Stimulated activated CD4-positive, alpha-beta T cell treated with anti-CD3 and anti-CD28 coated beads, Interleukin-2, amount 100 ng/mL, for 24 hours (primary cell): ENCODE measurements at regions not wholly inside any gene's neighbourhood (a gene's known extent, or its start where the extent isn't known, plus 50 kb on each side); places are given as distances from the start of the nearest gene placed in this dataset.
A peak's percentile ranks its signal among the peaks of the same experiment; 100 is the strongest.

Source experiments
- DNase-seq, 2 donors: peaks; one replicate each; pipeline ENCODE4 v3.0.0-alpha.2; 2020

DNA sequence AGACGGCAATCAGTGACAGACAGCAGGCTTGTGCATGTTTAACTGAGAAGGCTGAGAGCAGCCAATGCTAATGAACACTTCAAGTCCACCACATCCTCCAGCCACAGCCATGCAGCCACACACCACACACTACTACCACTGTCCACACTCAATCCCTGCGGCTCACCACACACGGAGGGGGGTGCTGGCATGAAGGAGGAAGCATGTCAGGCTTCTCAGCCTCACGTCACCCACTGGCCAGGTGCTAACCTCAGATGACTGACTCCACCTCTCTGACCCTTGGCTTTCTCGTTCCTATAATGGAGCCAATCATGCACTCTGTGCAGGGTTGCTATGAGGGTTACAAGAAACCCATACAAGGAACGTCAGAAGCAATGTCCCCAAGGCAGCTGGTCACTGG lies 165.4 kb upstream of the RNF32 start:
- DNase-seq, result no peak

DNA sequence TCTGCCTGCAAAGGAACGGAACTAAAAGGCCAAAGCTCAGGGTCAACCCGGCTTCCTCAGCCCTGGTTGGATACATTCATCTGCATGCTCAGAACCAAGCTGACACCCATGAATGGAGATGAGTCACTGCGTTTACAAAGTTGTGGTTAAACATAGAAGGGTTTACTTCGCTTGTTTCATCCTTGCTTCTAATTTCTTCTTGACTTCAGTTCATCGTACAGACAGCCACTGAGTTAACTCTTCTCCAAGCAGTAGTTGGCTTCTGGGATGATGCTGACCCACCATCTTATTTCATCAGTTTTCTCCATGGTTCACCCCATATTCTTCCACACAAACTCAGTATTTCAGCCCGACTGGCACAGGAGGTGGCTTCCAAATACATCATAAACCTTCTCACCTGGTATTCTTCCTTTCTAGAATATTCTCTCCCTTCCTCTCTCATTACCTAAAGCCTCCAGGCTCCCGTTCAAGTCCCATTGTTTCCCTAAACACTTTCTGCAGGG lies 166.3 kb upstream of the RNF32 start:
- no peak for DNase-seq

- DNase-seq, result peak; percentile 24 to 49
Measured at GRCh38 chr7:156473476-156474240, 166.9 kb upstream of the RNF32 start.

- DNase-seq, result no peak
Measured at GRCh38 chr7:156472267-156472666, 168.3 kb upstream of the RNF32 start.

DNA sequence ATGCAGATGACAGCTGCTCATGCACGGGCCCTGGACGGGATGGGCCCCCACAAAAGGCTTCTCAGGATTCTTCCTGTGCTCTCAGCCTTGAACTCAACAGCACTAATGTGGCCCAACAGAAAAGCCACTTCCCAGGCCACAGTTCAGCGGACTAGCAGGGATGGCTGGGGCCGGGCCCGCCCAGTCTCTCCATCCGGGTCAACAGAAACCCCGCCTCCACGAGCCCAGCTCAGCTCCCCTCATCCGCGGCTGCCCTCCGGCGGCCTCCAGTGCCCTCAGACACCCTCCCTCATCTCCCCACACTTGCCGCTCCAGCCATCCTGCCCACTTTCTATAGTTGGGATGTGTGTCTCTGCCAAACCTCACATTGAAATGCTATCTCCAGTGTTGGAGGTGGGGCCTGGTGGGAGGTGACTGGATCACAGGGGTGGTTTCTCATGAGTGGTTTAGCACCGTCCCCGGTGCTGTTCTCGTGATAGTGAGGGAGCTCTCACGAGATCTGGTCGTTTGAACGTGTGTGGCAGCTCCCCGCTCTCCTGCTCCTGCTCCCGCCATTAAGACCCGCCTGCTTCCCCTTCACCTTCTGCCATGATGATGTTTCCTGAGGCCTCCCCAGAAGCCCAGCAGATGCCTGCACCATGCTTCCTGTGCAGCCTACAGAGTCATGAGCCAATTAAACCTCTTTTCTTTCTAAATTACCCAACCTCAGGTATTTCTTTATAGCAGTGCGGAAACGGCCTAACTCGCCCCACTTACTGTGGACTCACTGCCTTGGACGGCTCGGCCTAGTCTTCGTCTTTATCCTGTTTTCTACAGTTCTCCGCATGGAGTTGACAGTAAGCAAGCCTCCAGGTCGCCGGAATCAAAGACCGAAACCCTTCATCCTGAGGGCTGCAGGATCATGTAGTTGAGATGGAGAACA lies 169.9 kb upstream of the RNF32 start:
- DNase-seq, result no peak

GRCh38 chr7:156466955-156467625 lies 173.5 kb upstream of the RNF32 start:
- no peak for DNase-seq

DNA sequence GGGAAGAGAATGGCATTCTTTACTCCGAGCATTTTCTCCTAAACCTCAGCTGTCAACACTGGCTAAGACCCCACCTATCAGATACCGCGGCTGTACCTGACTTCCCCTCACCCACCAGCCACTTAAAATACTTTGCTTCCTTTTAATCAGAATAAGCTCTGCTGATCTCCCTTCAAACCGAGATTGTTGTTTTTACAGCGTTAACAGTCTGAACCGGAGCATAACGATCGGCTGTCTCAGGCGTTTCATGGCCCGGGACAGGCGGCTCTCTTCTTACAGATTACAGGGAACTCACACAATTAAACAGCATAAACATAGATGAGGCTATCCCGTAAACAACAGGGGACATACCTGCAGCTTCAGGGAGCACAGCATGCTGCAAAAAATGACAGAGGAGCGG lies 174.3 kb upstream of the RNF32 start:
- no peak for DNase-seq

GRCh38 chr7:156465186-156465585 lies 175.4 kb upstream of the RNF32 start:
- DNase-seq, result no peak

DNA sequence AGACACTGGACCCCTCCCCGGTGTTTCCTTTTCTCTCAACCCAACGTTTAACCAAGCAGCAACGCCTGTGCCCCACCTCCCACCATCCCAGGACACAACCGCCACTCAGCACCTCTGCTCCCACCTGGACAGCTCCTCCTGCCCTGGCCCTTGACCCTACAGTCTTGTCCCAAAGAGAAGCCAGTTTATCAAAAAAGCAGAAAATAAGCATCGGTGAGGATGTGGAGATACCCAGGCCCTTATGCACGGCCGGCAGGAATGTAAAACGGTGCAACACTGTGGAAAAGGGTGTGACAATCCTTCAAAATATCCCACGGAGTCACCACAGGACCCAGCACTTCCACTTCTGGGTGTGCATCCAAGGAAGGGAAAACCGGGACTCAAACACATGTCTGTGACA lies 176.2 kb upstream of the RNF32 start:
- DNase-seq, result no peak

DNA sequence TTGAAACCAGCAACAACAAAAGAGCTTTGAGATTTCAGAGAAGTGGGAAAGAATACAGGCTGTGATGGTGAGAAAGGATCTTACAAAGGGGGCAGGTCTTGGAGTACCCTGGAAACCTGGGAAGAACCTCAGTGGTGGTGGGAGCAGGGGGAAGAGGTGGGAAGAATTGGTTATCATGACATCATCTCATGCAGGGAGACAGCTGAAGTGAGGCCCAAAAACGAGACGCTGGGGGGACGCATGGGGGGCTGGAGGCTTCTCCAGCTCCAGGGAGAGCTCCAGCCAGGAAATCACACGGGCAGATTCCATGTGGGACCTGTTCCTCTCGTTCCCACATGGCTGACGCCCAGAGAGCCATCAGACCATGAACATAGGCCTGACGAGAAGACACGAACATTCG lies 177.3 kb upstream of the RNF32 start:
- DNase-seq, result no peak

DNA sequence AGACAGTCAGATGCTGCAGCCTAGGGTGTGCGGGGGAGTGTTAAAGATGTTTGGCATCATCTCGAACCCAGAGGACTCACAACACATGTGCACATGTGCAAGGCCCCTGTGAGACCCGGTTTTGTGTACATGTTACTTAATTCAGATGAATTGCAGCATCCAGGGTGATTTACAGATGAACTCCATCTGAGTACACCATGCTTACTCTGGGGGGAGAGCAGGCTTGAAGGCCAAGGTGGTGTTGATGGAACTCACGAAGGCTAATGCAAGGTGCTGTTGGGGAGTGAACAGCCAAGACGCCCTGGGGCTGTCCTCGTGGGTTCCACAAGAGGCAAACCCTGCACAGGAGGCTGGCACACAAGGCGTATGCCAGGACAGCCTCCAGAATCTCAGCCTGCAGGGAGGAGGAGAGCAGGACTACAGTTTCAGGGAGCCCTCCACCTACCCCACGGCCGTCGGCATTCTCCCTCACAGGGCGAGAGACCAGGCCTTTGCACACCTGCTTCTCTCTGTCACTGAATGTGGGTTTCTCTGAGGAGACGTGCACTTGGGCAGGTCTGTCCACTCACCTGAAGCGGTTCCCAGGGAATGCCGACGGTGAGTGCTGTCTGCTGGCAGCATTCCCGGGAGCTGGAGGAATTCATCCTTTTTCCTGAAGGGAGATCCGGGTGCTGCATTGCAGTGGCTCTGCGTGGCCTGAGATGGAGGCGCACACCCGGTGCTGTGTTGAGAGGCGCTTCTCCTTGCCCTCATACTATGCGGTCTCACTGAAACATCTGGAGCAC lies 178.5 kb upstream of the RNF32 start:
- DNase-seq, result no peak

DNA sequence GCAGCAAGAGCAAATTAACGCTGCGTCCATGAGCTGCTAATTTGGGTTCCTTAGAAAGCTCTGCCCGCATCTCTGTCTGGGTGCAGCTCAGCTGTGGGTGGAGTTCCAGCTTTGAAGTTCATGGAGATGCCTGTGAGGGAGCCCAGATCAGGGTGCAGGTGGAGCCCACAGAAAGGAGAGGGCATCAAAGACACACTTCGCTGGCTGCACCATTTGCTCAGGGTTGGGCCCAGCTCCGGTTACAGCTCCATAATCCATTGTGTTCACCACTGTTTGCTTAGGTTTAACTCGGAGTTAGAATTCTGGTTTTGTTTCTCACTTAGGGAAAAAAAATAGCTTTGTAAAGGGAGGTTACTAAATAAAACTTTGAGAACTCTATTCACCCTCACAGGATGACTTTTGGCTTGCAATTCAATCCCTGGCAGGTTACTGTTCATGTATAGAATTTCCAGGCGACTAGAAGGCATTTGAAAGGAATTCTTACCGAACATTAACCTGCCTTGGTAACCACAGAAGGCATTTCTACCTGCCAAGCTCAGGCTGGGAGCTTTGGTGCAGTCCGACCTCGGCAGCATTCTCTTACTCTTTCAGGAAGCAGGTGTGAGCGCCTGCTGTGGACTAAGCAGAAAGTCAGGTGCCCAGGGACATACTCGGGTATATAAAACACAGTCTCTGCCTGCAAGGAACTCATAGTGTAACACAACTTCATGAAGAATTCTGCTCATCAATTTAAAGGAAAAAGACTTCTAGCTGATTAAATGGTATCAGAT lies 179.5 kb upstream of the RNF32 start:
- DNase-seq, result no peak

GRCh38 chr7:156459582-156459981 lies 181.0 kb upstream of the RNF32 start:
- DNase-seq, result no peak

GRCh38 chr7:156459067-156459466 lies 181.5 kb upstream of the RNF32 start:
- DNase-seq, result no peak

DNA sequence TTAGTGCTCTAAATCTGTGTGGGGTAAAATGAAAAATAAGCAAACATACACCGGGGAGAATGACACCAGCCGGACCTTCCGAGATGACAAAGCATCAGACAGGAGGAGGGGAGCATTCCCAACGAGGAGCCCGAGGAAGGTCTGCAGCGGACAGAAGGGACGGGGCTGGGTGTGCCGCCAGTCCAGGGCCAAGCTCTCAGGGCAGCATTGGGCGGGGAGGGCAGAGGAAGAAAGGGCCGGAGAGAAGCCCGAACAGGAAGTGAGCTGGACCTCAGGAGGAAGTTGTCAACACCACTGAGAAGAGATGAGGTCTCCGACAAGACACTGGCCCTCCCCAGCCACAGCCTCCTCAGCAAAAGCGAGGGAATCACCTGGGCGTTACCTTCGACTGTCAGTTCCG lies 182.6 kb upstream of the RNF32 start:
- no peak for DNase-seq

DNA sequence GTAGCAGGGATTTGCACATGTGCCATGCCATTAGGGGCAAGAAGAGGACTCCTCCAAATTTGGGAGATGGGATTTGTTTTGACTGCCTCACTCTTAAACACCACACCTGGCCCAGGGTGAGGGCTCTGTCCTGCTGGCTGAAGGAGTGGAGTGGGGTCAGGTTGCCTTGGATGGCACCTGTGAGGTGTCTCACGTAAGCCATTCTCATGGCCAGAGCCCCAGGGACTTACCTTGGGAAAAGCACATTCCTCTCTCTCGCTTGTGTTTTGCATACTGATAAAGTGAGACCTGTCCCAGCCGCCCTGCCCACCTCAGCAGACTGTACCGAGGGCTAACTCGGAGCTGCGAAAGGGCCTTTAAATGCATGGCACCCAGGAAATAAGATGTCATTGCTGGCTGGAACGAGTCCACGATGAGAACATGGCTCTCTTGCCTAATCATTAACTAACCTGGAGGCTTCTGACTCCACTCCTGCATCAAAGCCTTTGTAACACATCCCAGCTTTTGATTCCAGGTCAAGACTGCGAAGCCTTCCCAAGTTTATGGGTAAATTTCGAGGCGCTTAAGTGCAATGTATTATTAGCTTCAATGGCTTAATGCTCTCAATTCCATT lies 184.0 kb upstream of the RNF32 start:
- DNase-seq, result no peak

DNA sequence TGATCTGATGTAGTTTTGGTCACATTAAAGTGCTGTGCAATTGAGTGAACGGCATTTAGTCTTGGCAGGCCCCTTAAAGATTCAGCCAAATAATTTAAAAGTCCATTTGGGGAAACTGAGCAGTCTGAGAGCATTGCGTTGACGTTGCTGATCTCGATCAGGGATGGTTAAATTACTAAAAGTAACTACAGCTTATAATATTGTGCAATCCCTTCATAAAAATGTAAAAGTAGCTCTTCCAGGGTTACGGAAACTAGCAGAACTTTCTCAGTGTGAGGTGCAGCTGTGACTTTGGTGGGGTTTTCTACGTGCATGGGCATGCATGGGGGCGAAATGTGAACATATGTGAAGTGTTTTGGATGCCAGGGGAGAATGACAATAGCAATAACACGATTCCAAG lies 184.5 kb upstream of the RNF32 start:
- DNase-seq, result no peak

GRCh38 chr7:156450473-156450872 lies 190.1 kb upstream of the RNF32 start:
- DNase-seq, result no peak

DNA sequence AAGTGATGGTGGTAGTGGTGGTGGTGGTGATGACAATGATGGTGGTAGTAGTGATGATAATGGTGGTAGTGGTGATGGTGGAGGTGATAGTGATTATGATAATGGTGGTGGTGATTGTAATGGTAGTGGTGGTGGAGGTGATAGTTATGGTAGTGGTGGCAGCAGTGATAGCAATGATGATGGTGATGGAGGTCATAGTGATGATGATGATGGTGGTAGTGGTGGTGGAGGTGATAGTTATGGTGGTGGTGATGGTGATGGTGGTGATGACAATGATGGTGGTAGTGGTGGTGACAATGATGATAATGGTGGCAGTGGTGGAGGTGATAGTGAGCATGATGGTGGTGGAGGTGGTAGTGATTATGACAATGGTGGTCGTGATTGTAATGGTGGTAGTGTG lies 191.7 kb upstream of the RNF32 start:
- DNase-seq, result no peak

DNA sequence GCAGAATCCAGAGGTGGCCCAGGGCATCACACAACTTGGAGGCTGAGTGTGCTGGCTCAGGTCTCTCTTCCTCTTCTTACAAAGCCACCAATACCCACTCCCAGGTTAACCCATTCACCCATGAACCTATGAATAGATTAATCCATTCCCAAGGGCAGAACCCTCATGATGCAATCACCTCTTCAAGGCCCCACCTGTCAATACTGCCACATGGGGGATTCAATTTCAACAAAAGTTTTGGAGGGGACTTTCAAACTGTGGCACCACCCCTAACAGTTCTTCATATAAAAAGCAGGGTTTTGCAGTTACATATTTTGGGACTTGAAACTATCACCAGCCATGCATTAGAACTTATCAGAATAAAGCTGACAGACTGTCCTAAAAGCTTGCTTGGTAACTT lies 193.6 kb upstream of the RNF32 start:
- DNase-seq, result no peak

DNA sequence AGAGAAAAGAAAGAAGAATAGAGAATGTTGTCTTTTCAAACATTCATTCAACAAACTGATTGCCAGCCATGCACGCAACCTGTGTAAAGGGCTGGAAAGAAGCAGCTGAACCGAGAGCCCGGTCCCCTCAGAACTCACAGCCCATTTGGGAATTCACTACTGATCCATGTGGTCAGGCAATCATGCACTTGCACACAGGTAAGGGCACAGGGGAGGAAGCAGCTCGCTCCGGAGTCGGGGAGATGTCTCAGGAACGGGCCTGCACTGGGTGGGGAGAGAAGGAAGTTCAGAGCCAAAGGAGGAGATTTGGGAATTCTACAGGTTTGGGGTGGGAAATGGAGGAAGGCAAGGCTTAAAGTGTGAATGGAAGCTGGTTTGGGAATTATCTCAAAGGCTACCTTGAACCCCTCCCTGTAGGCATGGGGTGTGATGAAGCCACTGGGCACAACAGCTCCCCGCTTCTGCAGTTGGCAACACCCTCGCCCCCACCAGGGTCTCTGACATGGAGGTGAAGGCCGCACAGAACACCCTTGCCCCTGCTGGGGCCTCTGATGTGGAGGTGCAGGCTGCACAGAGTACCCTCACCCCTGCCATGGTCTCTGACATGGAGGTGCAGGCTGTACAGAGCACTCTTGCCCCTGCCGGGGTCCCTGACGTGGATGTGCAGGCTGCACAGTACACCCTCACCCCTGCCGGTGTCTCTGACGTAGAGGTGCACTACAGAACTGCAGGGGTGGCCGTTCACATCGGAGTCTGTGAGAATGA lies 194.4 kb upstream of the RNF32 start:
- DNase-seq, result no peak
